GM21723 (cell line): ENCODE measurements at regions not wholly inside any gene's neighbourhood (a gene's known extent, or its start where the extent isn't known, plus 50 kb on each side); places are given as distances from the start of the nearest gene placed in this dataset.

Experiments used
- ATAC-seq: cut with Tn5 transposase; IDR thresholded peaks from one replicate; pipeline ENCODE4 v1.9.1; 2021; ENCODE audit warnings: mild to moderate bottlenecking, moderate library complexity; ENCODE audit not compliant: unreplicated experiment

GRCh38 chr15:95655089-95655607 lies 675.4 kb upstream of the NR2F2 start:
- no peak for ATAC-seq

- no peak for ATAC-seq
These were observed 673.9 kb upstream of the NR2F2 start for GRCh38 chr15:95656595-95656994.

GRCh38 chr15:95658799-95659198 lies 671.7 kb upstream of the NR2F2 start:
- ATAC-seq, result no peak

- no peak for ATAC-seq
These were observed 670.8 kb upstream of the NR2F2 start for GRCh38 chr15:95659656-95660055.

GRCh38 chr15:95662638-95663037 lies 667.9 kb upstream of the NR2F2 start:
- no peak for ATAC-seq

GRCh38 chr15:95663156-95664100 lies 667.1 kb upstream of the NR2F2 start:
- no peak for ATAC-seq

- ATAC-seq, result no peak
These were observed 666.0 kb upstream of the NR2F2 start for GRCh38 chr15:95664450-95664849.

GRCh38 chr15:95669146-95669922 lies 661.2 kb upstream of the NR2F2 start:
- ATAC-seq, result peak; percentile 55

- ATAC-seq, result no peak
These were observed 656.5 kb upstream of the NR2F2 start for GRCh38 chr15:95674031-95674430.

- no peak for ATAC-seq
These were observed 654.0 kb upstream of the NR2F2 start for GRCh38 chr15:95676500-95676899.

- ATAC-seq, result no peak
These were observed 650.5 kb upstream of the NR2F2 start for GRCh38 chr15:95679847-95680582.

GRCh38 chr15:95680728-95681127 lies 649.8 kb upstream of the NR2F2 start:
- no peak for ATAC-seq

GRCh38 chr15:95681836-95682544 lies 648.5 kb upstream of the NR2F2 start:
- no peak for ATAC-seq

GRCh38 chr15:95684126-95684525 lies 646.4 kb upstream of the NR2F2 start:
- ATAC-seq, result no peak

GRCh38 chr15:95684693-95685115 lies 645.8 kb upstream of the NR2F2 start:
- ATAC-seq, result no peak

GRCh38 chr15:95687061-95687460 lies 643.4 kb upstream of the NR2F2 start:
- no peak for ATAC-seq

GRCh38 chr15:95687686-95688085 lies 642.8 kb upstream of the NR2F2 start:
- ATAC-seq, result no peak

GRCh38 chr15:95690631-95691340 lies 639.7 kb upstream of the NR2F2 start:
- ATAC-seq, result no peak

- no peak for ATAC-seq
These were observed 636.6 kb upstream of the NR2F2 start for GRCh38 chr15:95693917-95694316.

- no peak for ATAC-seq
These were observed 632.3 kb upstream of the NR2F2 start for GRCh38 chr15:95698230-95698629.
